HG03039 (cell line): ENCODE measurements at regions not wholly inside any gene's neighbourhood (a gene's known extent, or its start where the extent isn't known, plus 50 kb on each side); places are given as distances from the start of the nearest gene placed in this dataset.

Source experiments
- ATAC-seq: cut with Tn5 transposase; IDR thresholded peaks from one replicate; pipeline ENCODE4 v1.9.1; 2021; ENCODE audit warnings: mild to moderate bottlenecking, moderate library complexity; ENCODE audit not compliant: unreplicated experiment

DNA sequence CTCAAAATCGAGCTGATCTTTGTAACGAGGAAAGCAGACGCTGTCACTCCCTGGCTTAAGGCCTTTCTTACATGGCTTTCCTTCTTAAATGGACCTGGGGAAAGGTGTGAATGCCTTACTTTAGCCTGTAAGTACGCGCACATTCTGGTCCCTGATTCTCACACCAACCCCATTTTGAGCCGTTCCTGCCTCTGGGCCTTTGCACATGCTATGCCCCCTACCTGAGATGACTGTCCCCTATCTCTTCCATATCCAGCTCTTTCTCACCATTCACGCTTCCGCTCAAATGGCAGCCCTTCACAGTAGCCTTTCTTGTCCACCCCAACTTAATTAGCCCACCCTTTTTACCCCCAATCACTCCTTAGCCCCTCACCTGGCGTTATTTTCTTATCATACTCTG, 496.7 kb downstream of the SHQ1 start:
- ATAC-seq, result no peak

DNA sequence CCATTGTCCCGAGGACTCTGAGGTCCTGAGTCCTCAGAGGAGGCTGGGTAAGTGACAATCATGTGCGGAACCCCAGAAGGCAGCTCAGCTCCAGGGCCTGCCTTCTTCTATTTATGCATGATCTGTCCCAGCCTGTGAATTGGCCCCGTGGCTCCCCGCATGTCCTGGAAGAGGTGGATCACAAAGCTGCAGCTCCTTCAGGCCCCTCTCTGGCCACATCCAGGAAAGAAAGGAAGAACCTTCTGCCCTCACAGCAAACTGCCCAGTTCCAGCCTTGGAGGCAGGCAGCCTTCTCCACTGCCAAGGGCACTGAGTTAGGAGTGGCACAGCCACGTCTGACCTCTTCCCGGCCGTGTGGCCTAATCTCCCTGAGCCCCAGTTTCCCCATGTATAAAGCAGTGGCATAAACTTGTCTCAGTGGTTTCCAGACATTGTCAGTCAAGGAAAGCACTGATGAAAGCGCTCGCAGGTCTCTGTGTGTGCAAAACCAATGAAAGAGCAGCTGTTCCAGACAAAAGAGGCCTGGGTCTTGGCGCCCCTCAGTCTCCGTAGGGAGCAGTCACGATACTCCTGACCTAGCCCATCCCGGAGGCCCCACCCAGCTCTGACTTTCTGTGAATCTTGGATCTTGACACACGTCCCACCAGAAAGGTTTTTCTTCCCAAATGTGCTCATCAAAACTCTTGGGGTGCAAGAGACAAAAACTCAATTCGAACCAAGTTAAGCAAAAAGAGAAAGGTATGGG, 497.3 kb downstream of the SHQ1 start:
- ATAC-seq, result no peak

DNA sequence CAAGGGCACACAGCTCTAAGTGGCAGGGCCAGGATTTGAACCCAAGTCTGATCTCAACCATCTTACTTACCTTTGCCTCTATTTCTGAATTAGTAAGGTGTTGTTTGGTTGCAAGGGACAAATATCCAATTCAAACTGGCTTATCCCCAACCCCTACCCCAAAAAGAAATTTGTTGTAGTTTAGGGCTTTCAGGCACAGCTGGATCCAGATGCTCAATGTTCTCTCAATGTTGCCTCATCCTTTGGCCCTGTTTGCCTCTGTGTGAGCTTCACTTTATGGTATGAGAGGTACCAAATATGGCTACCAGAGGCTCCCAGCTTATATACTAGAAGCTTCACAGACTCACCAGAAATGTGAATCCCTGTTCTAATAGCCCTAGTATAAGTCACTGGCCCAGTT, 499.9 kb downstream of the SHQ1 start:
- no peak for ATAC-seq

DNA sequence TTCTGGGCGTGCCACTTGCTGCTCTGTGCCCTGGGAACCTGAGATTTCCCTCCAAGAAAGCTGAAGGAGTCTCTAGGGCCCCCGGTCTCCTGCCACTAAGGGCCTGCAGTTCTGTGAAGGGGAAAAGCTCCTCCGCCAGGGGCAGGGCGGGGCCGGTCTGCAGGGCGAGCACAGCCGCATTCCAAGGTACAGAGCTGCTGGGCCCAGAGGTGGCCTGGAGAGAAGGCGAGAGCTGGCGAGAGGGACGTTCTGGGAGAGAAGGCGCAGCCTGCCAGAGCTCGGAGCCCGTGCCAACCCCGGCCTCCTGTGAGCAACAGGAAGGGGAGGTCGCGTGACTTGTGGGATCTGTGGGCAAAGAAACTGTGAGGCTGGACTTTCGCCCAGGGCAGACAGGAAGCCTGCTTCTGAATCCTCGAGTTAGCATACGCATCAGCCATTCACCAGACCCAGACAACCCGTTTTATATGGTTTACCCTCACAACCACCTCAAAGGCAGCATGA, 500.4 kb downstream of the SHQ1 start:
- ATAC-seq, result no peak

DNA sequence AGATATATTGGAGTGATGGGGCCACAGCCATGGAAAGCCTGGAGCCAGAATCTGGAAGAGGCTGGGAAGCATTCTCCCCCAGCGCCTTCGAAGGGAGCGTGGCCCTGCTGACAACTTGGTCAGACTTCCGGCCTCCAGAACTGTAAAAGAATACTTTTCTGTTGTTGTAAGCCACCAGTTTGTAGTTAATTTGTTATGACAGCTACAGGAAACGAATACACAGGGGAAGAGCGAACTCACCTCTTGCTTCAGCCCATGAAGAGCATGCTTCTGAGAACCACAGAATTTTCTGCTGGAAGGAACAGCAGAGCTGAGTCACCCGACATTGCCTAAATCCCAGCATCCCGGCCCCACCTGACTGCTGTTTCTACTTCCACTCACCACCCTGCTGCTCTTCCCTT, 501.7 kb downstream of the SHQ1 start:
- ATAC-seq, result no peak

DNA sequence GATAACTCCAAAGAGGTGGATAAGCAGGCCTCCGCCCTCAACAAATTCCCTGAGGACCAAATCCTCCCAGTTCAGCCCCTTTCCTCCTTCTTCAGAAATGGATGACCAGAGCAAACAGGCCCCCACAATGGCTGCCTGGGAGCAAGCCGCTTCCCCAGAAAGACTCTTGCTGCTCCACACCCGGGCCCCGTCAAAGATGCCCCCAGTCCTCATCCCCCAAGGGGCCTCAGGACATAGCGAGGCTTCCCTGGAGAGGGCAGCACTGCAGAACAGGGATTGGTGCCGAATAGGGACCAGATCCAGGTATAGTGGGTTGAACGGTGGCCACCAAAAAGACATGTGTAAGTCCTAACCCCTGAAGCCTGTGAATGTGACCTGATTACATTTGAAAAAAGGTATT, 502.3 kb downstream of the SHQ1 start:
- ATAC-seq, result no peak

DNA sequence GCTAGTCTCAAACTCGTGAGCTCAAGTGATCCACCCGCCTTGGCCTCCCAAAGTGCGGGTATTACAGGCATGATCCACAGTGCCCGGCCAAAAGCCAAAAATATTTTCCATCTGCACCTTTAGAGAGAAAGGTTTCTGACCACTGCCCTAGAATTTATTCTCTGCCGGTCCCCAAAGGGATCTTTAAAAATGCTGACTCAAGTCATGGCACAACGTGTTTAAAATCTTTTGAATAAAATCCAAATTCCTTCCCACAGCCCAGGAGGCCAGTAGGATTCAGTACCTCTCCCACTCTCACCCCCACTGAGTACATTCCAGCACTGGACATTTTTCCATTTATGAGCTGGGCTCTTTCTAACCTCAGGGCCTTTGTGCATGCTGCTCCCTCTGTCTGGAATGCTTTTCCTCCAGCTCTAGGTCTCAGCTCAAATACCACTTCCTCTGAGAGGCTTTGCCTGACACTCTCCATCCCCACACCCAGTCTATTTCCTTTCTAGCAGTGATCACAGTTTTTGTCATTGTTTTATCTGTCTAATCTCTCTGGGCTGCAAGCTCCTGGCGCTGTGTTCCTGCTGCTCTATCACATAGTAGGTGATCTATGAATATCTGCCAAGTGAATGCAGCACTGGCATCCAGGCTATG, 502.9 kb downstream of the SHQ1 start:
- ATAC-seq, result no peak

DNA sequence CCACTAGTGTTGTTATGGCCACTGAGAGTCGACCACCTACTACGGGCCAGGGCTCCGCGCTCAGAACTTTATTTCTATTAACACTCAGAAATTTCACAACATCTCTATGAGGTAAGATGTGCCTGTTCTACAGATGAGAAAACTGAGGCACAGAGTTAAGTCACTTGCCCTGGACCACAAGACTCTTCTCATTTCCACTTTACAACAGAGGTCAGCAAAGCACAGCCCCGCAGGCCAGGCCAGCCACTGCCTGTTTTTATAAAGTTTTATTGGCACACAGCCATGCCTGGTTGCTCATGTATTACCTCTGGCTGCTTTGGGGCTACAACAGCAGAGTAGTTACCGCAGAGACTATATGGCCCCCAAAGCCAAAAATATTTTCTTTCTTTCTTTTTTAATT, 503.6 kb downstream of the SHQ1 start:
- no peak for ATAC-seq

DNA sequence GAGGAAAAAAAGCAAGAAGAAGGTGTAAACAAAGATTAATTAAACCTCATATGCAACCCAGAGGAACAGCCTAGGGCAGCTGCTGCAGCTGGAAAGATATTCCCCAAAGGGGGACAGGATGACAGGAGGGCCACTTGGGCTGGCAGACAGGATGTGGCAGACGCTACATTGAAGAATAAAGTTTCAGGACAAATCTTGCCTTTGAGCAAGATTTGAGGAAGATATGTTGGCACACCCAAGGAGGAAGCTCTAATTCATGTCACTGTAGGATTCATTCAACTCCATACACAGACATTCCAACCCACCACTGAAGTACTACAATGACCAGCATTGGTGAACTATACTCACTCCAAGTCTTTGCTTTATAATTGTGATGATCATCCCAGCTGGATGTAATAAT, 504.0 kb downstream of the SHQ1 start:
- no peak for ATAC-seq

DNA sequence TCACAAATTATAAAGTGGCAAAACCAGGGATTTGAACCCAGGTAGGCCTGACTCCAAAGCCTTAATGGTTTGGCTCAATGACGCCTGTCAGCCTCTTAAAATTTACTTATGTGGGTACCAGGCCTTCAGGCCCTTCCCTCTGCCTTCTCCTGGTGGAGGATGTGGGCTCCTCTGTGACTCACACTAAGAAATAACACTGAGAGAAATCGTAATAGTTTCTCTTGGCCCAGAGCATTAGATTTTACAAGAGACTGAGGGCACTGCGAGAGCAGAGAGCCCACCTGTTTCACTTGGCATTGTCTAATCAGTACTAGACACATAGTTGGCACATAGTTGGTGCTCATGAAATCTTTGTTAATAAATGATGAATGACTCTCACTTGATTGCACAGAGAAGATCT, 505.2 kb downstream of the SHQ1 start:
- no peak for ATAC-seq

DNA sequence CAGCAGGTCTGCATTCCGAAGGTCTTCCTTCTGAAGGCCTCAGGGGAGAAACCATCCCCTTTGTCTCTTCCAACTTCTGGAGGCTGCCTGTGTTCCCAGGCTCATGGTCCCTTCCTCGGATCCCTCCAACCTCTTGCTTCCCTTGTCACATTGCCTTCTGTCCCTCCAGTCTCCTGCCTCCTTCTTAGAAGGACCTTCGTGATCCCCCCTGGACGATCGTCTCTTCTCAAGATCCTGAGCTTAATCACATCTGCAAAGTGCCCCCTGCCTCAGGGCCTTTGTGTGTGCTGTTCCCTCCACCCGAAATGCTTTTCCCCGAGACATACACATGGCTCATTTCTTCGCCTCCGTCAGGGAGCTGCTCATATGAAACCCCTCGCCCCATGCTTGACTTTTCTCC, 505.8 kb downstream of the SHQ1 start:
- ATAC-seq, result no peak

DNA sequence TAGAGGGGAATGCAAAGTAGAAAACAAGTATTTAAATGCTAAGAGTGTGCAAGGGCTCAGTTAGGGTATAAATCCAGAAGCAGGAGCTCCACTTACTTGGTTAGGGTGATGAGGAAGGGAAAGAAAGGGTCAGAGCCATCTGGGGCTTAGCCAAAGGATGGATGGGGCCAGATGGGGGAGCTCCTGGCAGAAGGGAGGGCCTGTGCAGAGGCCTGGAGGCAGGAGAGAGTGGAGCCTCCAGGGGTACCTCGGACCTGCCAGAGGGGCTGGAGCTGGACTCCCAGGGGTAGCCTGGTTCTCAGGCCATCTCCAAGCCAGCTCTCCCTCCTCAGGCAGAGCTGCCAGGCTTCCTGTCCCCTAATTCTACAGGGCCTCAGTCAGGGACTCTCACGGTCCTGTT, 506.3 kb downstream of the SHQ1 start:
- ATAC-seq, result no peak

DNA sequence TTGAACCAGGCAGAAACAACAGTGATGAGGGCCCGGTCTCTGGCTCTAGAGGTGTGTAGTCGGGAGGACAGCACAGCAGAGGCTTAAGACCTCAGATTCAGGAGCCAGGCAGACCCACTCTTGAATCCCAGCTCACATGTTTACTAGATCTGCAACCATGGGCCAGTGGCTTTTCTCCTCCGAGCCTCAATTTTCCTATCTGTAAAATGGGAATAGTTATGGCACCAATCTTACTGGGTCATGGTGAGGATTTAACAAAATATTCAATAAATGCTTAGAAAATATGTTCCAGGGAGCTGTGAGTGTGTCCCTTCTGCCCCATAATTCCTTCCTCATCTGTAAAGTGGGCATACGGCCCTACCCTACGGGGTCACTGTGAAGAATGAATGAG, 506.9 kb downstream of the SHQ1 start:
- ATAC-seq, result no peak

DNA sequence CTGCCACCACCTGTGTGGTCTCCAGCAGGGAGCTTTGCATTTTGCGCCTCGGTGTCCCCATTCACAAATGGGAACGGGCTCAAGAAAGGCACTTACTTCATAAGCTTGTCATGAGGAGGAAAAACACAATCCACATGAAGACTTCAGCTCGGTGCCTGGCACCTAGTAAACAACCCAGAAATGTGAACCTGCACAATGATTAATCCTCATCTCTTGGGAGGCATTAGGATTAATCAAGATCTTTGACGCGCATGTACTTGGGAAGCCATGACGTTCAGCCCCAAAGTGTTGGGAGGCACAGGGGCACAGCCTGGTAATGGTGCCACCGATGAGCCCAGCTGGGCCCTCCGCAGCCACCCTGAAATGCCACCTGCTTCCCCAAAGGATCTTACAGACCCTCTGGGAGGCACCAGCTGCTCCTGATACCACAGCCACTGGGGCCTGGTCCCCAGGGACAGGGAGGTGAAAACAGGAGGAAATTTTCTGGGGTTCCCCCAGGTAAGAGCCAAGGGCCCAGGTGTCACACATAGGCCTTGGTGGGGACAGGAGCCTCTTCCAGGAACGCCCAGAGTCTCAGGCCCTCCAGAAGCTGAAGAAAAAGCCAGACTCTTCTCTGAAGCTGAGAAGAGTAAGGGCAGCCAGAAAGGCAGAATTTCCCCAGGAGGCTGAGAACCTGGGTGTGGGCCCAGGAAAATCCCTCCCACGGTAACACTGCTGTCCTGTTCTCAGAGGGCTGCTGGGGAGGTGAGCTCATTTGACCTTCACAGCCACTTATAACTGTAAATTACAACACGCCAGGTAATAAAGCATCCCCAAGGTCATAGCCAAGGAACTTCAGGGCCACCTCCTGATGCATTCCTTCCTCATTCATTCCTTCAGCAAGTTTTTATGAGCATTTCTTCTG, 507.5 kb downstream of the SHQ1 start:
- ATAC-seq, result no peak

DNA sequence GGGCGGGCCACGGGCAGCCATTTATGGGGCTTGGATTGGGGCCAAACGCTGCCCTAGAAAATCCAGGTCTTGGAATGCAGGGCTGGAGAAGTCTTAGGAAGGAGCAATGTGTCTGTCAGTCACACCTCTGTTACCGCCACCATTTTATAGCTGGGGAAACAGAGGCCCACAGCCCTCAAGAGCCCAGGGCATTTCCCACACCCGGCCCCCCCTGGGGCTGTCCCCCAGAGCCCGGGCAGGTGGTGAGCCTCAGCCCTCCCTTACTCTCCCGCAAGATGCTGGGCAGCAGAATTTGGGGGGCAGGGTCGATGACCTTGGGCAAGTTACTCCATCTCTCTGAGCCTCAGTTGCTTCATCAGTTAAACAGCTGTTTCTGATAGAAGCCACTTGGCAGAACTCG, 508.2 kb downstream of the SHQ1 start:
- ATAC-seq, result no peak

DNA sequence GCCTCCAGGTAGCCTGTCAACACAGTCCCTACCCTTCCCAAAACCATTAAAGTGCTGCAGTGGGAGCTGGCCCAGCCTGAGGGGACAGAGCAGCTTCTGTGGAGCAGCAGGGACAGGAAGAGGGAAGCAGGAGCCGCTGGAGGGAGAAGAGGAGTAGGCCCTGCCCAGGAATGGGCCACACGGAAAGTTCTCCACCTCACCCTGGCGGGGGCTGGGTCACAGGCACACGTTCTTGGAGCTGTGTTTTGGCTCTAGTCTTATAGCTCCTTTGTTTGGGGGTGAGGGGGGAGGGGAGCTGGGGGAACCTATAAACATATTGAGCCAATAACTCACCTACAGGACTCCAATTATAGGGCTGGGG, 508.6 kb downstream of the SHQ1 start:
- no peak for ATAC-seq

DNA sequence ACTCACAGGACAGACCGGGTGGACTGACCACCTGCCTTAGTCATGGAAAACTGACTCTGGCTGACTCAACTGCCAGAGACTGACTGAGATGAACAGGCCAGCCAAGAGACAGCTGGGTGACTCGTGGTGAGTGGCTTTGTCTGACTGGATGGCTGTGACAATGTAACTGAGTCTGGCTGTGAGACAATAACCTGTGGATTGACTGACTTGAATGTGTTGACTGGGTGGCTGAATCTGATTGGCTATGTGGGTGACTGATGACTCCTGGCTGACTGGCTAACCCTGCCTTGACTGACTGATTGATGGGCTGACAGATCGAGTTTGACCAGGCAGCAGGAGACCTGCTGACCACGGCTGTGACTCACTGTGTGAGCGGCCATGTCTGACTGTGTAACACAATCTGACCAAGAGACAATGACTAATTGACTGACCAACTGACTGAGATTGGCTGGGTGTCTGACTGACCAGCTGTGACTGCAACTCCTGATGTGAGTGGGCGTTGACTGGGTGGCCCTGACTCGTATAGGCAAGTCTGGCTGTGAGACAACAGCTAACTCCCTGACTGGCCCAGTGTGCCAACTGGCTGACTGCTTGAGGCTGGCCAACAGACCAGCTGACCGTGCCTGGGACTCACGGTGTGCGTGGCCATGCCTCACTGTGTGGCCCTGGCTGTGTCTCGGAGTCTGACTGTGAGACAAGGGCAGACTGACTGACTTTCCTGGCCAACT, 509.1 kb downstream of the SHQ1 start:
- ATAC-seq, result no peak

DNA sequence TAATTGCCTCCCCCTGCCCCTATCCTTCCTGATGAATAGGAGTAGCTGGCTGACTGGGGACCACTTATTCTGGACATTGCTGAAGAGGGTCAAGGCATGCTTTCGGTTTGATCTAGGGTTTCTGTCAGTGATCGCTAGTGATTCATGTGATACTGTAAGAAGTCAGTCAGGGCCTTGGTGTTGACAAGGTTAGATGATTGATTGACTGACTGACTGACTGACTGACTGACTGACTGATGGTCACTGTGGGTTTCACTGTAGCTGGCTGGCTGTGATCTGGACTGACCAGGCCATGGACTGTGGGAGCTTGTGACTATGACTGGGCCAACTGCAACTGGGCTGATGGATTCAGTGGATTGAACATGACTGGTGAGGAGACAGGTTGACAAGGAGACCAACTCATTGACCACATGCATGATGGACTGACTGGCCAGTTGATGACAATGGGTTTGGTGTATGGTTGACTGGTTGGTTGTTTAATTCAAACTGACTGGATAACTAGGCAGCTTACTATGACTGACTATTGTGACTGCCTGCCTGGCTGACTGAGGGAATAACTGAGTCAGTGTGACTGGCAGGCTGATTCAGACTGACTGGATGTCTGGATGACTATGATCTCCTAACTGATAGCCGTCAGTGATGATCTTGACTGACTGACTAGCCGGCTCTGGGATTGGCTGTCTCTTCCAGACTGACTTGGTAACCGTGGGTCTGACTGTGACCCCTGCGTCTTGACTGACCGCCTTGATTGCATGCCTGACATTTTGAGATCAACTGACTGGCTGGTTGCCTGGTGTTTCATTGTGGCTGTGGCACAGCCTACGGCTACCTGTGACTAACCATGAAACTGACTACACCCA, 509.9 kb downstream of the SHQ1 start:
- no peak for ATAC-seq

DNA sequence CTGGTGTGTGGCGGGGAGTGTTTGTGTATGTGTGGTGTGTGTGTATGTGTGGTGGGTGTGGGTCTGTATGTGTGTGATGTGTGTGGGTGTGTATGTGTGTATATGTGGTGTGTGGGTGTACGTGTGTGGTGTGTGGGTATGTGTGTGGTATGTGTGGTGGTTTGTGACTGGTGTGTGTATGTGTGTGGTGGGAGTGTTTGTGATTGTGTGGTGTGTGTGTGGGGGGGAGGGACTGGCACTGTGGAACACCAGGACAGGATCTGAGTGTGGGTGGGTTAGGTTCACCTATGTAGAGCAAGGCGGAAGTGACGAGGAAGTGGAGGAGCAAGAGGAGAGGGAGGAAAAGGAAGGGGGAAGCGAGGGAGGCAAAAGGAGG, 510.8 kb downstream of the SHQ1 start:
- no peak for ATAC-seq

DNA sequence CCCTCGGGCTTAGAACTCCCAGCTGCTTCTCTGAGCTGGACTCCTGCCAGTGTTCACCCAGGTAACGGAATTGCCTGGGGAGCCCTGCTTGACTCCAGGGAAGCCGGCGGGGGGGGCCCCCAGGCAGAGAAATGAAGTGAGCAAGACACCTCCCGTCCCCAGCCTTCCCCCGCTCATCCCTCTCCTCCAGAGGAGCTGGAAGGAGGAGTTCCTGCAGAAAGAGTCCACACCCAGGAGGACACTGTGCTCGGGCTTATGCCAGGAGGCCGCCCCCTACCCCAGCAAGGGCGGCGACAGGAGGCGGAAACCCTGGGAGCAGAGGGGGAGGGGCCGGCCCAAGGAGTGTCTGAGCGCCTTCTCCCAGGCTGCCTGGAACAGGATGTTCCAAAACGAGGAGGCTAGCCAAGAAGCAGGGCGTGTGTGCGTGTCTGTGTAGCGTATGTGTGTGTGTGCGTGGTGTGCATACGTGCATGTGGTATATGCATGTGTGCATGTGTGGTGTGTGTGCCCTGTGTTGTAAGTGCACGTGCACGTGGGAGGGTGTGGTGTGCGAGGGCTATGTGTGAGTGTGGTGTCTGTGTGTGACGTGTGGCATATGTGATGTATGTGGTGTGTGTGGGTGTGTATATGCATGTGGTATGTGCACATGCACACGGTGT, 511.3 kb downstream of the SHQ1 start:
- ATAC-seq, result no peak
